DMS53 treated with DMSO at 0.1 percent for 48 hours (cell line): ENCODE measurements at regions not wholly inside any gene's neighbourhood (a gene's known extent, or its start where the extent isn't known, plus 50 kb on each side); places are given as distances from the start of the nearest gene placed in this dataset.

Experiments
- DNase-seq: peaks from one replicate; lab custom pipeline; 2025; ENCODE audit not compliant: unreplicated experiment; lab: John Stamatoyannopoulos, UW

DNA sequence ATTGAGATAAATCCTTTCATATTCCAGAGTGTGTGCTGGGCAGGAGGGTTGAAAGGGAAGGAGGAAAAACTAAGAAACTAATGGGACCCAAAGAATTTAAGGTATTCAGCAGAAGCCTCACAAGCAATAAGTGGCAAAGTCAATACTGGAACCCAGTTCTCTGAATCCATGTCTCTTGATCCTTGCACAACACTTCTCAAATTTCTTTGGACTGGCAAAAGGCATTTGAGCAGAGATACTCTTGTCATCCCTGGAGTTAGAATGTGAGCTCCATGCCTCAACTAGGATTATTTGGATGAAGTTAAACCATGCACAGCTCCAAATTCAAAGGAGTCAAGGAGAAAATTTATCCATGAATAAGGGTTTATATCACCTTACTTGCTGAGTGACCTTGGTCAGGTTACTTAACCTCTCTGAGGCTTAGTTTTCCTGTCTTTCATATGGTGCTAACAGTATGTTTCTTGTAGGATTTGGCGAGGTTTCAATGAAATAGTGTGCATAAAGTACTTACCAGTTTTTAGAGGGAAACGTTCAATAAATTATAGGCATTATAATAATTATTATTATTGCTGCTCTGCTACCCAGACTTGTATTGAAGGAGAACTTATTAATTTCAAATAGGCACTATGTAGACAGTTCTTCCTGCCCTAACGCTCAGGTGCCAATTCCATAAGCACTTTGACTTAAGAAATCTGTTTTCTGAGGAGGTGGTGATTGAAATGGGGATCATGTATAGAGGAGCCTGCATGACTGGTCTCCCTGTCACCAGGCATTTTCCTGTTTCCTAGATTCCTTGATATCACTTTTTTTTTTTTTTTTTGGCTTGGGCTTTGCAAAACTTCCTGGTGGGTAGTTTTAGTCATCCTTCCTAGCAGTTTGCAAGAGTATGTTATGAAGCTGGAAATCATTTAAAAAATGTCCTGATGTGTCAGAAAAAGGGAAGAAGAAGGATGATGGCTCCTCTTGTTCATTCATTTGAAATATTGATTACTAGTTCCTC is 125.0 kb upstream of the JUN start:
- no peak for DNase-seq

DNA sequence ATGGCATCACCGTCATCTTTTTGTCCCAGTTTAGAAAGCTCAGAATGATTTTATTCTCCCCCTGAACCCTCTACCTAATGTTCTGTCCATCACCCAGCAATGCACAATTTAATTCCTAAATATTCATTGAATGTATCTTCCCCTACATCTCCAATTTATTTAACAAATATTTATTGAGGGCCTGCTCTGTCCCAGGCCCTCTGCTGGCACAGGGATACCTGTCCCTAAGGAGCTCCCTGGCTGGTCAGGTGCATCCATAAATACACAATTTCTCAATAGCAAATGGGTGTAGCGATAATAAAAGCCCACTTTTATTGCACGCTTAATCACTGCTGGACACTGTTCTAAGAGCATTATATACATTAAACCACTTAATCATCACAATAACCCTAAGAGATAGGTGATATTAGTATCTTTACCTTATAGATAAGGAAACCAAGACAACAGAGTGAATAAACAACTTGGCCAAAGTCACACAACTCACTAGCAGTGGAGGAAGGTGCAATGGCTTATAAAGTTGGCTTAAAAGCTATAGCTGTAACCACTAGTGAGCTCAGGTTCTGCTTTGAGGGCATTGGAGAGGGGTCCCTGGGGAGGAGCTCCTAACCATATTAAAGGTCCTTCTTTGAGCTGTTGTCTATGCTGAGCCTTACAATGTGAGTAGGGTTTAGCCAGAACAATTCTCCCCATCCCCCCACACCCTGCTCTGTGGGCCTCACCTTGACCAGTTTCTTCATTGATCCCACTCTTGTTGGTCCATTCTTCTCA is 126.3 kb upstream of the JUN start:
- no peak for DNase-seq

DNA sequence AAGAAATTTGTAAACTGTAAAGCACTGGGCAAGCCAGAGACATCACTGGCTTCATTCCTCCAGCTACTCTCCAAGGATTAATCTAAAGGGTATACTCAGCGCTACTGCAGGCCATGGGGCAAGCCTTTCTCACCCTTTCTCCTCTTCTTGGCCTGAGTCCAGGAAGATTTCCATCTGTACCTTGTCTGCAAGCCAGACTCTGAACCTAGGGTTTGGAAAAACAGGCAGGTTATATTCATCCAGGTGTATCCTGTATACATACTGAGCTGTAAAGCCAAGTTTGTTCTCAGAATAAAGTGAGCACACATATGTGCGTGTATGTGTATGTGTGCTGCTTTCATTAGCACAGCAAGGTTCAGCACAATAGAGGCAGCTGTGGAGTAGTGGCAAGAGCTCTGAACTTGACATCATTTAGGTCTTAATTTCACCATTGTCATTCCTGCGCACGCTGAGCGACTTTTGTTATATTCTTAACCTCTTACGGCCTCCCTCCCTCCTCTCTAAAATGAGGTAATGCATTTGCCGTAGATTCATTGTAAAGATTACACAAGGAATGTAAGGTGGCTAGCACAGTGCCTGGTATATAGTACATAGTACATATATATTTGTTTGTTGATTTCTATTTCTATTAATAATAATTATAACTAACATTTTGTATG is 128.1 kb upstream of the JUN start:
- DNase-seq, result no peak

DNA sequence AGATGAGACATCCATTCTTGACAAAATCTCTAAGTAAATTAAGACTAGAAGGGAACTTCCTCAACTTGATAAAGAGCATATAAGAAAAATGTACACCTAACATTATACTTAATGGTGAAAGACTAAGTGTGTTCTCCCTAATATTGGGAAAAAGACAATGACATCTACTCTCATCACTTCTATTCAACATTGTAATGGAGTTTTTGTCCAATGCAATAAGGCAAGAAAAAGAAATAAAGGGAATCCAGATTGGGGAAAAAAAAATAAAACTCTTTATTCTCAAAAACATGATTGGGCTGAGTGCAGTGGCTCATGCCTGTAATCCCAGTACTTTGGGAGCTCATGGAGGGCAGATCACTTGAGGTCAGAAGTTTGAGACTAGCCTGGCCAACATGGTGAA is 131.1 kb upstream of the JUN start:
- no peak for DNase-seq

DNA sequence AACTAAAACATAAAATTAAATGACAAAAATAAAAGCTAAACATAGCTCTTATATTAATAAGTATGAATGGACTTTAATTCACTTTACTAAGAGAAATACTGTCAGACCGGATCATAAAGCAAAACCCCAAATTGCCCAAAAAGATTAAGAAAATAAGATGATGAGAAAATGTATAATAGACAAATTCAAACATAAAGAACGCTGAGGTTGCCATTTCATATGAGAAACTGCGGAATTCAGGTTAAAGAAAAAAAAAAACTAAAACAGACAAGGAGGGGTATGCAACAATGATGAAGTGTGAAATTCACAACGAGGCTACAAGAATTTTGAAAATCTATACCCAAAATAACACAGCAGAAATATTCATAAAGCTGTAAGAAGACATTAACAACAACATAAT is 133.6 kb upstream of the JUN start:
- no peak for DNase-seq

DNA sequence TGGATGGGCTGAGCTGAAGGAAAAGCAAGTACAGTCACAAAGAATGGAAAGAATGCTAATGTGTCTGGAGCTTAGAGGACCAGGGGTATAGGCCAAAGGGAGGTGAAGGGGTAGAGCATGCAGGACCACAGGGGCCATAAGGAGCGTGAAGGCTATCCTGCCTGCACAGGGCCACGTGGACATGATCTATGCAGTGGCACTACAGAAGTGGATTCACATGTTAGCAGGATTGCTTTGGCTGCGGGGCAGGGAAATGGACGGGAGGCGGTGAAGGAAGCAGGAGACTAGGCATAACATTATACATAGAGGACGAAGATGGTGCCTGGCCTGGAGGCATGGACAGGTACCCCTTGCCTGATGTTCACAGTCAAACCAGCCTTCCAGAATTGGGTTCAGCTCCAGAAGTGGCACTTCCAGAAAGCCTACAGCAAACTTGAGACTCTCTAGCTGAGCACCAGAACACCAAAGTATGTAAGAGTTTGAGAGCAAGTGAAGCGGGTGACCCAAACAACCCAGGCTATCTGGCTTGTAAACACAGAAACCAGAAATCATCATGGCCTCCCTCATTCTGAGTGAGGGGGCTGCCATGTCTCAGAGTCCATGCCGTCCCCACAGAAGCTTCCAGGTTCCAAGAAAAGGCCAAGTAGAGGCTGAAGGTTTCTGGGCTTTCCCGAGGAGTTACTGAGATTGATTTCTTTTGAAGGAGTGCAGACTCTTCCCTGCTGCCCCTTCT is 135.5 kb upstream of the JUN start:
- DNase-seq, result no peak

DNA sequence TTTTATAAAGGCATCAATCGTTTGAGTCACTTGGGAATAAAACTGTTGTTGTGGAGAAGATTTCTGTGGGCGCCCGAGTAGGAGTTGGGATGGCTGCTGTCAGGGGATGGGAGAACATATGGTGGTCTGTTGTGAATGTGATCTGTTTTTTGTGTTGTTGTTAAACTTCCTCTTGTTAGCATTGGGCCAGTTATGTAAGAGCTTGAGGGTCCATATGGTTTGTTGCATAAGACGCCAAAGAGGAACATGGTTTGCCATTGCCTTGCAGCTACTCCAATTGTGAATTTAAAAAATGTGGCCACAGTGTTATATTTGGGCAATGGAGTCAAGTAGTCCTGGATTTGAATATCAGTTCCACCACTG is 136.1 kb upstream of the JUN start:
- no peak for DNase-seq

DNA sequence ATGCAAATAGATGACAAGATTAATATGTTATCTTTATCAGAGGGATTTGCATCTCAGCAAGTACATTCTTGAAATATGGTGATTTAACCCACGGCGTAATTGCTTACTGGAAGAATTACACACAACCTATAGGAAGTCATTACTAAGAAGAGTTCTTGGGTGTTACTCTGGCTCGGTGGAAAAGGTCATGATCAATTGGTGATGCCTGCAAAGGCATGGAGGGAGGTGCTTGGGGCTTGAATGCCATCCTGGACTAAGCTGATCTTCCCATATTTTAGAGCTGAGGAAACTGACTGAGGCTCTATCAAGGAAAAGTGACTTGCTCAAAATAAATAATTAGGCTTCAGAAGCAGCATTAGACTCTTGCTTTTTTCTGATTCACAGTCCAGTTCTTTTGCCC is 137.5 kb upstream of the JUN start:
- DNase-seq, result no peak

DNA sequence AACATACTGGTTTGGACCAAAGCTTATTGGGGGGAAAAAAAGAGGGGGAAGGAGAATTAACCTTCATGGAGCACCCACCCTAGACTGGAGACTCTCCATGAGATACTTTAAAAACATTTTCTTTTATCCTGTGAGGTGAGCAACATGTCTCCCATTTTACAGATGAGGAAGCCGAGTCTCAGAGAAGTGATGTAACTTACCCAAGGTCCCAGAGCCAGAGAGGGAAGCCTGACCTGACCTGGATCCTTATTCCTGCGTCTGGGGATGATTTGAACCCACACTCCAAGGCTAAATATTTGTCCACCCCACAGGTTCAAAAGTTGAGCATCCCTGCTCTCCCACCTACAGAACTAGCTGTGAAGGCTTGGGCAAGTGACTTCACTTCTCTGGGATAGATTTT is 137.9 kb upstream of the JUN start:
- DNase-seq, result no peak

DNA sequence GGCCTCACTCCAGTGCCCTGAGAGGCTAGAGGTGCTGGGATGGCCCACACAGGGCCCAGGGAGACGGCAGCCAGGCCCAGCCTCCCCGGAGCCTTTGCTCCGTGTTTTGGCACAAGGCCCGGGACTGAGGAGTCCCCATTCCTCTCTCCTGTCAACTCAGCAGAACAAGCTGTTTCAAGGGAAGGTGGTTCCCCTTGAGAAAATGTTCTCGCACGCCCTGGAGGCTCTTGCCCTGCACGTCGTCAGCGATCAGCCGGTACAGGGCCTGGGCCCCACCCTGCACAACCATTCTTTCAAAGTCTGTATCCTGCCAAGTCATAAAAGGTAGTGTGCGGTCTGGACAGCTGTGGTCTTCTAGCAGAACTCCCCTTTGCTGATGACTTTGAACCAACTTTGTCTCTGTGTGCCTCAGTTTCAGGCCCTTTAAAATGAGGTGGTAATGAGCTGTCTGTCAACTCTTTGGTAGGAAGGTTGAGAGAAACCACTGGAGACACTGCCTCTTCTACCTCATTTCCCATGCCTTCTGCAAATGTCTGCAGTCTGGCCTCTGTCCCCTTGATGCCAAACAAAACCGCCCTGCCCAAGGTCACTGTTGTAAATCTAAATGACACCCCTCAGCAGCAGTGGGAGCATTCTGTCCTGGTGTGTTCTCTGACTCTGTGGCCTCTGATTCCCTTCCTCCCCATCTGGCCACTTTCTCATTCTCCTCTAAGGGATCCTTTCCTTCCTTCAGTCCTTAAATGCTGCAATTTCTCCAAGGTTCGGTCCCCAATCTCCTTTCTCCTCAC is 138.6 kb upstream of the JUN start:
- DNase-seq, result no peak

DNA sequence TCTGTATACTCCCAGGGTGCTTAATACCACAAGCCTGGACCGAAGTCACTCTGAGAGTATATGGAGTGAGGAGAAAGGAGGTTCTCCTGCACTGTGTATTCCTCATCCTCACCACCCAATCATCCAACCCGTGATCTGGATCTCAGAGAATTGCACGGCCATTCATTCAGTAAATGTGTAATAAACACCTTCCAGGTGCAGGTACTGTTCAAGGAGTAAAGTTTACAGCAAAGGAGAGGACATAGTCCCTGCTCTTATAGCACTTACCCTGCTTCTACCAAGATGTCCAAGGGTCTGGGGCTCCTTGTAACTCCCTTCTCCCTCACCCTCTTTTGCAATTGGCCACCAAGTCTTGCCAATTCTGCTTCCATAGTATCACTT is 139.2 kb upstream of the JUN start:
- no peak for DNase-seq

DNA sequence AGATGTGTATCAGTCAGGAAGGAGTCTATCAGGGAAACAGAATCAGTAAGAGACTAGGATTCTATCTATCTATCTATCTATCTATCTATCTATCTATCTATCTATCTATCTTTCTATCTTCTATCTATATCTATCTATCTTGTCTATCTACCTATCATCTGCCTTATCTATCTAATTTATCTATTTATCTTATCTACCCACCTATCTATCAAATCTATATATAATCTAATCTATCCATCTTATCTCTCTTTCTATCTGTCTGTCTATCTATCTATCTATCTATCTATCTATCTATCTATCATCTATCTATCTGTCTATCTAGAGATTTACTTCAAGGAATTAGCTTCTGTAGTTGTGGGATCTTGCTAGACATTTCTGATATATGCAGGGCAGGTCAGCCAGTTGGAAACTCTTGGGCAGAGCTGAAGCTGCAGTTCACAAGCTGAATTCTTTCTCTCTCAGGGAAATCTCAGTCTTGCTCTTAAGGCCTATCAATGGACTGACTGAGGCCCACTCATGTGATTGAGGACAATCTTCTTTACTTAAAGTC is 140.2 kb upstream of the JUN start:
- DNase-seq, result no peak

DNA sequence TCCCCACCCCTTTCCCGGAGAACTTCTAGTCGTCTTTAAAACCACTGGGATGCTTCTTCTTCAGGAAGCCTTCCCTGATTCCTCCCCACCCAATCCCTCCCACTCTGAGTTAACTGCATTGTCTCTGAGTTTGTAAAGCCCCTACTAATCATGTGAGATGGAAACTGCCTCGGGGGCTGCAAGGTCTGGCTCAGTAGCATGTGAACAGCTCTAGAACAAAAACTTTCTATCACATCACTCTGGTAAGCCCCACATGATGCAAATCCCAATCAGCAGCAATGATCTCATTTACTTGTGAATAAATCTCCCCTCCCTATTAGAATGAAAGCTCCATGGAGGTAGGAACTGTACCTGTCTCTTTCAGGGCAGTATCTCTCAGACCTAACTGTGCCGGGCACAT is 141.0 kb upstream of the JUN start:
- no peak for DNase-seq

DNA sequence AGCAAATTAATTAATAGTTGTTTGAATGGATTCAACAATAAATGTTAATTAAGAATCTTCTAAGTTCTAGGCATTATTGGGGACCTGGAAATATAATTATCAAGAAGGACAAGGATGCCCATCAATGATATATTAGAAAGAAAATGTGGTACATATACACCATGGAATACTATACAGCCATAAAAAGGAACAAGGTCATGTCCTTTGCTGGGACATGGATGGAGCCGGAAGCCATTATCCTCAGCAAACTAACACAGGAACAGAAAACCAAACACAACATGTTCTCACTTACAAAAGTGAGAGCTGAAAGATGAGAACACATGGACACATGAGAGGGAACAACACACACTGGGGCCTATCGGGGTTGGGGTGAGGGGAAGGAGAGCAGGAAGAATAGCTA is 141.4 kb upstream of the JUN start:
- DNase-seq, result no peak

DNA sequence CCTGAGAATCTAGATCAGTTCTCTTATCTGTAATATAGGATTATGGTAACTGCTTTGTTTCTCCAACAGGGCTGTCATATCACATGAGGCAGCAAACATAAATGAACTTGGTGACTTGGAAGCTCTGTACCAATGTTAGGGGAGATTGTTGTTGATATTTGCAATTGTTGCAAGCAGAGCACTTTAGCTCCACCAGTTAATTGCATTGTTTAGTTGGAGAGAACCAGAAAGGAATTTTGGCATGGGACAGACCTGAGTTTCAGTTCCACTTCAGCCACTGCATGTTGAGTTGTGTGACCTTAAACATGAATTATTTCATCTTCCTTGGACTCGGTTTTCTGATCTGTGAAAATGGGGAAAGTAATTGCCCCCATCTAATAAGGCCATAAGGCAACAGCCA is 142.3 kb upstream of the JUN start:
- no peak for DNase-seq

DNA sequence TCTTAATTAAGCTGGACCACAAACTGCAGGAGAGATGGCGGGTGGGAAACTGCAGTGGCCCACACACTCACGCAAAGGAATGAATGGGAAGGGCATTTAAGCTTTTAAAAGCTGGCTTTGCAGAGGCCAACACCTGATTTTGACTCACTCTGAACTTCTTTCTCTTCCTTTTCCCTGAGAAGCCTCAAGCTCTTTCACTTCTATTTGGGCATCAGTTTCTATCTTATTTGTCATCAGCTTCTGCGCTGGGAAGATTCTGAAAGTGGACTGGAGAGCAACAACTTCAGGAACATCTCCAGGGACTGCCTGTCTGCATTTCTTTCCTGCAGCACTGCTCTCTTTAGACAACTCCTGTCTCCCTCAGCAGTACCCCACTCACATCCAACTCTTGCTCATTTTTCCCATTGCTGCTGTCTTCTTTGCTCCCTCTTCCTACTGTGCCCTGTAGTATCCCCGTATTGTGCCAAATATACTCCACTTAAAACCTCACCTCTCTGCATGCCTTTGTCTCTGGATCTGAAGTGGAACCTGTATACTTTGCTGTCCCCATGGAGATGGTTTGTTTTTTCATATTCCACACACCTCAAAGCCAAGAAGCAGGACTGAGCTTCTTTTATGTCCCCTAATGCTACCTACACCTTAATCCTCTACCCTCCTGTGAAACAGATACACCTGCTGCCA is 143.3 kb upstream of the JUN start:
- DNase-seq, result no peak

DNA sequence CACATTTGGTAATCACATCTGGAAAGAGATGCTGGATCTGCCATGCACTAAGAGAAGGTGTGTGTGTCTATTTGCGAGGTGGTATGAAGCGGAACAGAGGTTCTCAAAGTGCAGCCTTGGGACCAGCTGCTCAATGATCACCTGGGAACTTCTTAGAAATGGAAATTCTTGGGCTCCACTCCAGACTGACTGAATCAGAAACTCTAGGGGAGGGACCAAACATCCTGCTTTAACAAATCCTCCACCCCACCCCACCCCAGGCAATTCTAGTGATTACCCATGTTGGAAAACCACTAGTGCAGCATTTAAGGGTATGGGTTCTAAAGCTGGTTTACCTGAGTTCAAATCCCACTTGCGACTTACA is 143.9 kb upstream of the JUN start:
- DNase-seq, result no peak

DNA sequence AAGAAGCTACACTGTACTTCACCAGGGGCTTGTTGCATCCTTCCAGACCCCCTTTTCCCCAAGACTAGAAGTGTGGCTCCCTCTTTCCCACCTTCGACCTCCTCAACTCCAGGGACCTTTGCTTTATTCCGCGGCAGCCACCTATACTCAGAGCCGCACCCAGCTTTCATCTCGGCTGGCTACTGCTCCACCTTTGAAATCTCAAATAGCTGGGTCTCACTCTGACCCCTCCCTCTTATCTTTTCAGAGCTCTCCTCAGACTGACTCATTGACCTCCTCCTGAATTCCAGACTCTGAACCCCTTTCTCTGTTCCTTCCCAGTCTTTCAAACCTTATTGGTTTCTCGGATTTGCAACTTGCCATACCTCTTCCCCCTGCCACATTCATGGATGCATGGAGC is 144.7 kb upstream of the JUN start:
- DNase-seq, result no peak

DNA sequence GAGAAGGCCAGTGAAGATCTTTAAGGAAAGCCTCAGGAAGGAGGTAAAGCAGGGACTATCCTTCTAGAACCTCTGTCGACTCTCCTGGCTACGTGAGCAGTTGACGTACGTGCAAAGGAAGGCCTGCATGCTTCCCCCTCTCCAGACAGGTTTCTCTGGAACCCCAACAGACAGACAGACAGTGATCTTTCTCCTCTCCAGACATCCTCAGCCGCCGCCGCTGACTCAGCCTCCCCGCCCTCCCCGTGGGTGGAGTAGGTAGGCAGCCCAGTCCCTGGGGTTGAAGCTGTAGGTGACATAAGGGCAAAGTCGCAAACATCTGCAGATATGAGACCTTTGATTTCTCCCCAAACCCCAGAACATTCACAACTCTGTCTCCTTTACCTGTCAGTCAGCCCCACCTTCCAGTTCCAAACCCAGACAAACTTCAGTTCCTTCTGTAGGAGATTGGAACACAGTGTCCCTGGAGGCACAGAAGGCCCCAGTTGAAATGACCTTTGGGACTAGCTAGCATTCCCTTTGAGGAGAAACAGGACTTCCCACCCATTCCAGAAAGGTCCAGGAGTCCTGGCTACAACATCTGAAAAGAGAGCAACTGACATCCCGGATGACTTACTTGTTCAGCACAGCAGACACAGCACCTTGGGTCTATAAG is 146.0 kb upstream of the JUN start:
- no peak for DNase-seq
